ENCODE measurements at regions not wholly inside any gene's neighbourhood (a gene's known extent, or its start where the extent isn't known, plus 50 kb on each side); places are given as distances from the start of the nearest gene placed in this dataset.

- H2AFZ ChIP-seq (ENCODE audit: low read depth, low read length, poor library complexity, severe bottlenecking): no peak overlapping the region
- H4K20me1 ChIP-seq (ENCODE audit: insufficient read depth): no peaks in the 10 kb centered on the region
- ChIA-PET RAD21 (ENCODE audit: low non-redundant PET in 1 of 2, low total read pairs in 2 of 2, uncharacterized antibody in 2 of 2, unreplicated experiment in 2 of 2) (interaction anchor here in 1 of 2 experiments (0.7 kb wide), 1 partner anchor 953 kb away, joined by 3 read pairs; no protein-coding TSS in a partner anchor), POLR2A (interaction anchor here (0.7 to 14.3 kb wide), 23 partner anchors 10 to 206 kb away, joined by 3 to 227 read pairs (median 4); no protein-coding TSS in a partner anchor), CTCF (interaction anchor here (1.1 to 2.5 kb wide), 5 partner anchors 8 to 399 kb away, joined by 3 to 15 read pairs (median 5); no protein-coding TSS in a partner anchor)
- intact Hi-C loops (cut with micrococcal nuclease): loop anchor here (5.0 kb wide), 2 partner anchors 93 to 283 kb away; no protein-coding TSS in a partner anchor
- H3K4me2 ChIP-seq (ENCODE audit: low read length): peak overlapping the region; percentile 63
- peaks cover 0 to 53% of the 10 kb centered on the region in 2 experiments; a peak in 2 of 4 replicates for H3K36me3 ChIP-seq (ENCODE audit: control insufficient read depth in 1 of 2, insufficient read depth in 2 of 2, low read length in 2 of 2)
- BruUV-seq (replicated peaks): no TSS peak
- peak overlapping the region; percentile 99 for H3K27ac ChIP-seq (ENCODE audit: low read depth, low read length)
- H3K79me2 ChIP-seq (ENCODE audit: insufficient read depth, low read length): peaks cover 97% of the 10 kb centered on the region
- DNase-seq (ENCODE audit: low read depth, low spot score) (peak; percentile 93), ATAC-seq (peak; percentile 27)
- TF ChIP-seq TCF7L2 (IDR thresholded peaks at IDR 0.05; ENCODE audit: borderline replicate concordance, extremely low read depth, insufficient read depth, insufficient read length): peak; percentile 89
- no peak for TF ChIP-seq FOSL1 (IDR thresholded peaks at IDR 0.05; ENCODE audit: low read depth)
- TF ChIP-seq SP1 (IDR thresholded peaks at IDR 0.05; ENCODE audit: low read depth): no peak
- no peak for TF ChIP-seq CTCF (IDR thresholded peaks at IDR 0.05 in 2 of 3, conservative IDR thresholded peaks at IDR 0.05 in 1 of 3; ENCODE audit: borderline replicate concordance in 1 of 3, insufficient read depth in 1 of 3, low read depth in 2 of 3, low read length in 2 of 3)
- no peaks in the 10 kb centered on the region for H3K27me3 ChIP-seq (ENCODE audit: insufficient read depth, low read length)
- H3K9me3 ChIP-seq (ENCODE audit: control insufficient read depth in 1 of 2, insufficient read depth in 1 of 2, low read depth in 1 of 2, low read length in 2 of 2): no peaks in the 10 kb centered on the region
- peaks cover 92 to 99% of the 10 kb centered on the region in 2 experiments for H3K4me1 ChIP-seq (ENCODE audit: control insufficient read depth in 1 of 2, insufficient read depth in 2 of 2, low read length in 2 of 2)
- no peak overlapping the region for H3K4me3 ChIP-seq (replicated peaks in 1 of 2; ENCODE audit: low read depth in 1 of 2, low read length in 2 of 2)
- no peaks in the 10 kb centered on the region for H3K9me2 ChIP-seq (ENCODE audit: insufficient read depth)
- peak overlapping the region; percentile 69 for H3K9ac ChIP-seq (ENCODE audit: low read length)
Observed at GRCh38 chr7:130904031-130904757, 170.2 kb upstream of the KLF14 start.
